NOMO-1 treated with DMSO at 0.1 percent for 48 hours (cell line): ENCODE measurements at regions not wholly inside any gene's neighbourhood (a gene's known extent, or its start where the extent isn't known, plus 50 kb on each side); places are given as distances from the start of the nearest gene placed in this dataset.
"Not testable (repeated sequence)": the region's sequence is repeated elsewhere in the genome, so short reads cannot be mapped to it uniquely, and the experiment has no call there.

Source experiments
- DNase-seq: peaks from one replicate; lab custom pipeline; 2025; ENCODE audit not compliant: unreplicated experiment; lab: John Stamatoyannopoulos, UW

DNA sequence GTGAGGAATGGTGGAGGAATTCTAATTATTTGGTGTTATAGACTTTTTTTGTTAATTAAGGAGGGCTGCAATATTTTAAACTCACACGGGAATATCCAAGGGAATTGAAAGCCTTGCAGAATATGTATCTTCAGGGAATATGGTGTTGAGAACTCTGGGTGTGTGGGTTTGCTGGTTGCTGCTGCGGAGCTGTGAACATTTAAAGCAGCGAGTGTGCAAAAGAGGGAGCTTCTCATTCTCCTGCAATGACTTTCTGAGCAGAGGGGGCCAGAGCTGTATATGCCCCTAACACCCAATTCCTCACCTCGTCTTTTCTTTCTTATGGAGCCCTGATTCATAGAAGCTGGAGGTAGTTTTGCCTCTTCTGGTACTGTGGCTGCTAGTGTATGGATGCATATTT is 217.7 kb downstream of the HIPK3 start:
- no peak for DNase-seq

DNA sequence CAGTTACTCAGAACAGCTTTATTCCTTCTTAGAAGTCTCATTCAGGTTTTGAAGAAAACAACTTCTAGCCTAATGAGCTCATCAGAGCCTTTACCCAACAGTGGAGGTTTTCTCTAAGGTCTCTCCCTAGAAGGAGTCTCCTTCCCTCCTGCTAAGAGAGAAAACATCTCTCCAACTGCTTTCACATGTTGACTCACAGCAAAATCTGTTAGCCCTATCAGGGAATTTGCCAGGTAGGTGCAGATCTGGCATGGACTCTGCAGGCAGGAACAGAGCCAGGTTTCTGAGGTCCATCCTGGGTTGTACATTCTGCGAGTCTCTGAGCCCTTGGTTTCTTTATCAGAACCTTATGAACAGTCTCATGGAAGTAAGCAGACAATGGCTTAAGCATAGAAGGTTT is 214.4 kb downstream of the HIPK3 start:
- no peak for DNase-seq

GRCh38 chr11:33467966-33468365 is 210.8 kb downstream of the HIPK3 start:
- no peak for DNase-seq

GRCh38 chr11:33463059-33463458 is 205.9 kb downstream of the HIPK3 start:
- no peak for DNase-seq

DNA sequence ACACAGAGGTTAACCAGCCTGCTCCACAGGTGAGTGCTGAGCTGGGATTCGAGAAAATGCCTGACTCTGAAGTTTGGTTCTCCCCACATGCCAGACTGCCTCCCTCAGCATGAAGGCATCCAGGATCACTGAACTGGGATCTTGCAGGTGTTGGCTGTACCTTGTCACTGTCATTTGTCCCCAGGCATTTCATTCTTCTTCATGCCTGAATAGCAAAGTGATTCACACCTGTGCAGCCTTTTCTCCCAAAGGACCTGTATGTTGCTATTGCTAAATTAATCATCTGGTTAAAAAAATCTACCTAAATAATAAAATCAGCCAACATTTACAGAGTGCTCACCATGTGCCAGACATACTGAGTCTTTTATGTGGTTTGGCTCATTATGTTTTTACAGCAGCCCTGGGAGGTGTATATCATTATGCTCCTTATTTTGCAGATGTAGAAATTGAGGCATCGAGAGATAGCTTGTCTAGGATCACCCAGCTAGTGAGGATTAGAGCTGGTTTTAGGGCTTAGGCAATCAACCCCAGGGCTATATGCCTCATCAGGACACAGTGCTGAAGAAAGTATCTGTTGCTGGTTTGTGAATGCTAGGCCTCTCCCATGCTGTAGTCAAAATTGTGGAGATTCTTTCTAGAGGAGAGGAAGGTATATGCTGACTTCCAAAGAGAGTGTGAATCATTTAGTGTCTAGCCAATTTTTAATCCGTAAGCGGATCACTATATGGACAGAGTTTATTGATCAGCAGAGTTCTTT is 204.4 kb downstream of the HIPK3 start:
- no peak for DNase-seq

- DNase-seq, result no peak
Measured at GRCh38 chr11:33457948-33458347, 200.8 kb downstream of the HIPK3 start.

DNA sequence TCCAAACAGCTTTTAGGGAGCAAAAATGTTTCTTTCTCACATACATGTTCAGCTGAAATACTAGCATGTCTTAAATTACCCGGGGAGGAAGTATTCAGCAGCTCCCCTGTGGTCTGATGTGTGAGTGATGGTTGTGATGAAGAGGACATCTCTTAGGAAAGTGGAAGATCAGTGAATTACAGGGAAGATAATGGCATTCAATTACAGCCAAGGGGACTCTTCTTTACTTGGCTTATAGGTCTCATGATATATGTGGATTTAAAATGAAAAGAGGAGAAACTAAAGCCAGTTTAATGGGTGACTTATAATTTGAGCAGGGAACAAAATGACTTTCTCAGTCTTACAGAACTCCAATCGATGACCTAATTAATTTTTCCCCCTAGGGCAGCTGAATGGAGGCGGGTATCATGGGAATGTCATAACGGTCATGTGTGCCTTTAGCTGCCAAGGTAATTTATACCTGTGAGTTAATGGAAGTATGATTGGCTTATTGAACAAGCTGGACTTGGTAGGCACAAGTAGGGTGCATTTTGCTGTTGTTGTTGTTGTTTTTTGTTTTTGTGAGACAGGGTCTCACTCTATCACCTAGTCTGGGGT is 198.8 kb downstream of the HIPK3 start:
- no peak for DNase-seq

GRCh38 chr11:33454264-33454663 is 197.1 kb downstream of the HIPK3 start:
- no peak for DNase-seq

- DNase-seq, result no peak
Measured at GRCh38 chr11:33452836-33453624, 195.8 kb downstream of the HIPK3 start.

GRCh38 chr11:33451364-33451763 is 194.2 kb downstream of the HIPK3 start:
- DNase-seq, result no peak

DNA sequence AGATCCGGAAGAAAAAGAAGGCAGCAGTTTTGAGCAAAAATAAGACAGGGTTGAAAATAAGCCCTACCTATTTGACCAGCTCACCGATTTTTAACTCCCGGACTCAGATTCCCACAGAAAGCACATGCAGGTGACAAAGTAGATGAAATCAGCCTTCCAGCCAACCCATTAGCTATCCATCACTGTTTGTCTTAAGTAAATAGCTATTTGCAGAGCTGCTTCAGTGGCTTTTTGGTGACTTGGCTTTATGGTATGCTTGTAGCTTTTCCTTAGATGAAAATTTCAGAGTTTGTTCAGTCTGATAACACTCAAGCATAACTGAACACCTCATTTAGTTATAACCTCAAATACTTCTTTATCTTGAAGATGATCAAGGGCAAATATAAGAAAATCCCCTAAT is 192.6 kb downstream of the HIPK3 start:
- DNase-seq, result no peak

GRCh38 chr11:33448461-33449130 is 191.4 kb downstream of the HIPK3 start:
- no peak for DNase-seq

GRCh38 chr11:33445761-33446161 is 188.6 kb downstream of the HIPK3 start:
- no peak for DNase-seq

DNA sequence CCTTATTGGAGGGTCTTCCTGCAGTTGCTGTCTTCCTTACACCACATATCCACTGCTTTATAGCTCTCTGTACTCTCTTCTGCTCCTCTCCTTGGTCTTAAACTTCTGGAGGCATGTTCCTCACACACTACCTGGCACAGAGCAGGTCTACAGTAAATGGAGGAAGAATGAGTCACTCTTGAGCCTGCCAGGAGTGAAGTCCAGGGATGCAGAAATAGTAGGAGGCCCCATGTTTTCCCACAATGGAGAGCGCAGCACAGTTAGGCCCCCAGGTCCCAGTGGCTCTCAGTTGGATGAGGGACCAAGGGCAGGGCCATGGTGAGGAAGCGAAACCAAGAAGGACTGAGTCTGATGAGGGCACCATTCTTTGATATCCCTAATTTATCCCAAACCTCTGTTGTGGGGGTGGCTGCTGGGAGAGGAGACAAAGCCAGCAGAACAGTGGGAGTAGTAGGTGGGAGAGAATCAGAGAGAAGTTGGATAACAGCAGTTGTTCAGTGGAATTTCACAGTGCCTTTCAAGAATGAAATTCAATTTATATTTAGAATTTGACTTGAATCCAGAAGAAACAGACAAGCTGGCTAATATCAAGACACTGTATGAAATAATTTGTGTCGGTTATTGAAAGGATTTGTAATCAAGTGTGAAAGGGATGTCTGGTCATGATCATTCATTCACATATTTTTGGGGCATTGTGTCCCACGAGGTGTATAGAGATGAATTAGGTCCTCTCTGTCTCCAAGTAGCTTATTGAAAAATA is 187.8 kb downstream of the HIPK3 start:
- DNase-seq, result no peak

- DNase-seq, result peak; percentile 19
Measured at GRCh38 chr11:33443684-33444083, 186.5 kb downstream of the HIPK3 start.

GRCh38 chr11:33438301-33438700 is 181.1 kb downstream of the HIPK3 start:
- no peak for DNase-seq

- no peak for DNase-seq
Measured at GRCh38 chr11:33437529-33437928, 180.3 kb downstream of the HIPK3 start.

DNA sequence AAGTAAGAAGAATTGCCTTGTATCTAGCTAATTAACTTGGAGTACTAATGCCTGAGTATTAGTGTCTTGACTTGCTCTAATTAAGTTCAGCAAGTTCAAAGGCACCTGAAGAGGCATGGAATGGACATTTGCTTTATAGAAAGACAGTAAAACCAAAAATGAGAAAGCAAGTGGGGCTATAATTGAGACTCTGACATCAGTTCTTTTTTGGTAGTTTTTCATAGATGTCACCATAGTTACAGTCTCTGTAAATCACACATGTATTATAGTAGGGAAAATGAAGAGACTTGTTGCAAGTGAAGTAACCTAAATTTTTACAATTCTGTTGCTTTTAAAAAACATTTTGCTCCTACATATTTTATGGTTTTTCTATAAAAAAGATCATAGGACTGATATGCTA is 178.0 kb downstream of the HIPK3 start:
- DNase-seq, result no peak

DNA sequence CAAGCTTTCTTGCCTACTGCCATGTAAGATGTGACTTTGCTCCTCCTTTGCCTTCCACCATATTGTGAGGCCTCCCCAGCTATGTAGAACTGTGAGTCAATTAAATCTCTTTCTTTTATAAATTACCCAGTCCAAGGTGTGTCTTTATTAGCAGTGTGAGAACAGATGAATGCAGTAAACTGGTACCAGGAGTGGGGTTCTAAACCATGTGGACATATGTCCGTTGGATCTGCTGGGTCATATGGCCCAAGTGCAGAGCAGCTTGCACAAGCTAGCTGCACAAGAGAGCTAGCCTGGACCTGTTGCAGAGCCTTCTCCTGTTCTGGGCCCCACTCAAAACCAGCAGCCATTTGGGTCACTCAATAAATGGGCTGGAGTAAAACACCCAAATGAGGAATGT is 177.1 kb downstream of the HIPK3 start:
- DNase-seq, result no peak

DNA sequence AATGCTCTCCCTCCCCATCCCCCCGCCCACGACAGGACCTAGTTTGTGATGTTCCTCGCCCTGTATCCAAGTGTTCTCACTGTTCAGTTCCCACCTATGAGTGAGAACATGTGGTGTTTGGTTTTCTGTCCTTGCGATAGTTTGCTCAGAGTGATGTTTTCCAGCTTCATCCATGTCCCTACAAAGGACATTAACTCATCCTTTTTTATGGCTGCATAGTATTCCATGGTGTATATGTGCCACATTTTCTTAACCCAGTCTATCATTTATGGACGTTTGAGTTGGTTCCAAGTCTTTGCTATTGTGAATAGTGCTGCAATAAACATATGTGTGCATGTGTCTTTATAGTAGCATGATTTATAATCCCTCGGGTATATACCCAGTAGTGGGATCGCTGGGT is 171.3 kb downstream of the HIPK3 start:
- not testable (repeated sequence) for DNase-seq
